ENCODE measurements at regions not wholly inside any gene's neighbourhood (a gene's known extent, or its start where the extent isn't known, plus 50 kb on each side); places are given as distances from the start of the nearest gene placed in this dataset.

DNA sequence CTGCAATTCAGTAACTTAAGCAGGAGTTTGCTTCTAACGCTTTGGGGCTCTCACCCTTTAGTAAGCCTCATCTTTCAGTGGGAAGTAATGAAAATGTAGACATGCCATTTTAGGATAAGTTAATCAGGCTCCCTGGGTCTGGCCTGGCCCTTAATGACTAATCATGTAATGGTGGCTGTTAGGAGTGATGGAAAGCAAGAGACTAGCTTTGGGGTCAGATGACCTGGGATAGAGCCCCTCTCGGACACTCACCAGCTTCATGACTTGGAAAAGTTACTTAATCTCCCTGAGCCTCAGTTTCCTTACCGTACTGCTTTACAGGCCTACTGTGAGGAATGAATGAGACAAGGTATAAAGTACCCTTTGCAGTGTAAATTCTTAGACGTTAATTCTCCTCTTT lies 194.4 kb downstream of the LPIN1 start:
- ChIA-PET POLR2A (no interaction called here), CTCF (no interaction called here)
- Histone ChIP-seq H3K4me3 (ENCODE audit: low read depth in 2 of 2, low read length in 2 of 2) (no peak overlapping the region), H3K27ac (ENCODE audit: low read length) (no peak overlapping the region), H3K36me3 (ENCODE audit: control insufficient read depth, insufficient read depth, low read length) (no peaks in the 10 kb centered on the region), H3K4me1 (ENCODE audit: control insufficient read depth, insufficient read depth, low read length) (no peaks in the 10 kb centered on the region), H3K9me3 (ENCODE audit: control insufficient read depth, insufficient read depth, low read depth, low read length) (no peaks in the 10 kb centered on the region), H3K27me3 (ENCODE audit: control insufficient read depth, insufficient read depth, low read length) (no peaks in the 10 kb centered on the region)
- DNase-seq (ENCODE audit: low read depth, low spot score) (no peak), ATAC-seq (no peak)
- intact Hi-C loops (cut with micrococcal nuclease; ENCODE audit: unreplicated experiment) (no loop called here), in situ Hi-C loops (cut with HindIII; ENCODE audit: low pct_unique_long_range_greater_than_20kb, low sequenced_read_pairs) (no loop called here)
- no TSS peak for BruUV-seq (replicated peaks)
- TF ChIP-seq POLR2AphosphoS5 (IDR thresholded peaks at IDR 0.05; ENCODE audit: low read depth, low read length), result no peak
- no peak for TF ChIP-seq TCF7L2 (IDR thresholded peaks at IDR 0.05; ENCODE audit: low read depth, low read length)
- TF ChIP-seq, protein P1, sequence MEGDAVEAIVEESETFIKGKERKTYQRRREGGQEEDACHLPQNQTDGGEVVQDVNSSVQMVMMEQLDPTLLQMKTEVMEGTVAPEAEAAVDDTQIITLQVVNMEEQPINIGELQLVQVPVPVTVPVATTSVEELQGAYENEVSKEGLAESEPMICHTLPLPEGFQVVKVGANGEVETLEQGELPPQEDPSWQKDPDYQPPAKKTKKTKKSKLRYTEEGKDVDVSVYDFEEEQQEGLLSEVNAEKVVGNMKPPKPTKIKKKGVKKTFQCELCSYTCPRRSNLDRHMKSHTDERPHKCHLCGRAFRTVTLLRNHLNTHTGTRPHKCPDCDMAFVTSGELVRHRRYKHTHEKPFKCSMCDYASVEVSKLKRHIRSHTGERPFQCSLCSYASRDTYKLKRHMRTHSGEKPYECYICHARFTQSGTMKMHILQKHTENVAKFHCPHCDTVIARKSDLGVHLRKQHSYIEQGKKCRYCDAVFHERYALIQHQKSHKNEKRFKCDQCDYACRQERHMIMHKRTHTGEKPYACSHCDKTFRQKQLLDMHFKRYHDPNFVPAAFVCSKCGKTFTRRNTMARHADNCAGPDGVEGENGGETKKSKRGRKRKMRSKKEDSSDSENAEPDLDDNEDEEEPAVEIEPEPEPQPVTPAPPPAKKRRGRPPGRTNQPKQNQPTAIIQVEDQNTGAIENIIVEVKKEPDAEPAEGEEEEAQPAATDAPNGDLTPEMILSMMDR (IDR thresholded peaks at IDR 0.05), result no peak
- TF ChIP-seq, protein P2, sequence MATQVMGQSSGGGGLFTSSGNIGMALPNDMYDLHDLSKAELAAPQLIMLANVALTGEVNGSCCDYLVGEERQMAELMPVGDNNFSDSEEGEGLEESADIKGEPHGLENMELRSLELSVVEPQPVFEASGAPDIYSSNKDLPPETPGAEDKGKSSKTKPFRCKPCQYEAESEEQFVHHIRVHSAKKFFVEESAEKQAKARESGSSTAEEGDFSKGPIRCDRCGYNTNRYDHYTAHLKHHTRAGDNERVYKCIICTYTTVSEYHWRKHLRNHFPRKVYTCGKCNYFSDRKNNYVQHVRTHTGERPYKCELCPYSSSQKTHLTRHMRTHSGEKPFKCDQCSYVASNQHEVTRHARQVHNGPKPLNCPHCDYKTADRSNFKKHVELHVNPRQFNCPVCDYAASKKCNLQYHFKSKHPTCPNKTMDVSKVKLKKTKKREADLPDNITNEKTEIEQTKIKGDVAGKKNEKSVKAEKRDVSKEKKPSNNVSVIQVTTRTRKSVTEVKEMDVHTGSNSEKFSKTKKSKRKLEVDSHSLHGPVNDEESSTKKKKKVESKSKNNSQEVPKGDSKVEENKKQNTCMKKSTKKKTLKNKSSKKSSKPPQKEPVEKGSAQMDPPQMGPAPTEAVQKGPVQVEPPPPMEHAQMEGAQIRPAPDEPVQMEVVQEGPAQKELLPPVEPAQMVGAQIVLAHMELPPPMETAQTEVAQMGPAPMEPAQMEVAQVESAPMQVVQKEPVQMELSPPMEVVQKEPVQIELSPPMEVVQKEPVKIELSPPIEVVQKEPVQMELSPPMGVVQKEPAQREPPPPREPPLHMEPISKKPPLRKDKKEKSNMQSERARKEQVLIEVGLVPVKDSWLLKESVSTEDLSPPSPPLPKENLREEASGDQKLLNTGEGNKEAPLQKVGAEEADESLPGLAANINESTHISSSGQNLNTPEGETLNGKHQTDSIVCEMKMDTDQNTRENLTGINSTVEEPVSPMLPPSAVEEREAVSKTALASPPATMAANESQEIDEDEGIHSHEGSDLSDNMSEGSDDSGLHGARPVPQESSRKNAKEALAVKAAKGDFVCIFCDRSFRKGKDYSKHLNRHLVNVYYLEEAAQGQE (IDR thresholded peaks at IDR 0.05; ENCODE audit: insufficient read depth in 1 of 2, low read depth in 2 of 2, low read length in 1 of 2), result no peak
- TF ChIP-seq SIN3A (IDR thresholded peaks at IDR 0.05; ENCODE audit: borderline replicate concordance, insufficient read depth, low read depth, low read length), result no peak

DNA sequence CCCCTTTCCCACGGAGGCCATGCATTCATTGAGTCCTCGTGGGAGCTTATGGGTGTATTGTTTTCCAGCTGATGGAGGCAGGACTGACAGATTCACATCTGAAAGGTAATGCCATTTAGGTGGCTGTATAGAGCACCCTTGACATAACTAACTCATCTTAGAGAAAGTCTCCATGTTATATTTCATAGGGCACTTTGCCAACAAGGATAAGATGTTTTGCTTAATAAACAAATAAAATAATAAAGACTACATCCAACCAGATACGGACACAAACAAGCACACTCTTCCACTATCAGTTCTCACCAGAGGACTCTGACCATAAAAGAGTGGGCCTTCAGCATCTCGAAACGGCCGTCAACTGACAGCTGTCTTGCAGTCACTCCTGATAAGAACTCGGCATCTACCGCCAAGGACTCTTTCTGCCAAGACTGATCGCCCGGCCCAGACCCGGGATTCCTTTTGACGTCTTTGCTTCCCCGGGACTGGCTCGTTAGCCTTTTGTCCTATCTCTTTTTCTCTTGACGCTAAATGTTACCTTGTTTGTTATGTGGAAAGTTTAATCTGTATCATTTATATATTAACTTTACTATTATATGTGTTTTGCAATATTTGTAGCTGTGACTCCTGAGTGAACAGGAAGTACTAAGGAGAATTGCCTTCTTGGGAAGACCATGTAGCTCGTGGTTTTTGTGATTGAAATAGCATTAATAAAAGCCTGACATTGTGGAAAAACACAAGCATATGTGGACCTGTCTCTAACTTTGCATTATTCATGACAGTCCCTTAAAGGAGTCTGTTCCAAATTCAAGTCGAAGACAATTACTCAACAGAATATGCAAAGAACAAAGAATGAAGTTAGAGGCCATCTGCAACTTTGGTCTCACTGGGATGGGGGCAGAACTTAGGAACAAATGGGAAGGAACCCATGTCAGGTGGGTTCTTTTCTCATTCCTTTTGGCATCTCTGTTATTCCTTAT lies 195.1 kb downstream of the LPIN1 start:
- no TSS peak for BruUV-seq (replicated peaks)
- no peak for TF ChIP-seq SIN3A (IDR thresholded peaks at IDR 0.05; ENCODE audit: borderline replicate concordance, insufficient read depth, low read depth, low read length)
- TF ChIP-seq TCF7L2 (IDR thresholded peaks at IDR 0.05; ENCODE audit: low read depth, low read length), result no peak
- TF ChIP-seq, protein P2 (IDR thresholded peaks at IDR 0.05; ENCODE audit: insufficient read depth in 1 of 2, low read depth in 2 of 2, low read length in 1 of 2), result no peak
- no peak for TF ChIP-seq POLR2AphosphoS5 (IDR thresholded peaks at IDR 0.05; ENCODE audit: low read depth, low read length)
- POLR2A ChIA-PET, result no interaction called here
- CTCF ChIA-PET, result no interaction called here
- Histone ChIP-seq H3K9me3 (ENCODE audit: control insufficient read depth, insufficient read depth, low read depth, low read length) (no peaks in the 10 kb centered on the region), H3K27ac (ENCODE audit: low read length) (no peak overlapping the region), H3K4me3 (ENCODE audit: low read depth in 2 of 2, low read length in 2 of 2) (no peak overlapping the region), H3K4me1 (ENCODE audit: control insufficient read depth, insufficient read depth, low read length) (no peaks in the 10 kb centered on the region), H3K27me3 (ENCODE audit: control insufficient read depth, insufficient read depth, low read length) (no peaks in the 10 kb centered on the region), H3K36me3 (ENCODE audit: control insufficient read depth, insufficient read depth, low read length) (no peaks in the 10 kb centered on the region)
- in situ Hi-C loops (cut with HindIII; ENCODE audit: low pct_unique_long_range_greater_than_20kb, low sequenced_read_pairs) (no loop called here), intact Hi-C loops (cut with micrococcal nuclease; ENCODE audit: unreplicated experiment) (no loop called here)
- DNase-seq (ENCODE audit: low read depth, low spot score) (no peak), ATAC-seq (no peak)

Measured in Panc1 (cell line).